H1 (cell line): ENCODE measurements at regions not wholly inside any gene's neighbourhood (a gene's known extent, or its start where the extent isn't known, plus 50 kb on each side); places are given as distances from the start of the nearest gene placed in this dataset.

Experiments
- ASH2L ChIP-seq: fragments of 200-600, 300-600 bp; sonication (generic); IDR thresholded peaks from one replicate; pipeline ENCODE4 v1.7.1; 2017; ENCODE audit warnings: low read length
- CHD2 ChIP-seq: IDR thresholded peaks from 2 replicates; pipeline ENCODE4 v1.6.1; 2012; ENCODE audit warnings: low read length, improper control_type of control experiment
- RXRA ChIP-seq: IDR thresholded peaks from 2 replicates; pipeline ENCODE4 v1.6.1; 2011; ENCODE audit warnings: low read depth, mild to moderate bottlenecking, low read length, moderate library complexity; ENCODE audit not compliant: insufficient read depth

DNA sequence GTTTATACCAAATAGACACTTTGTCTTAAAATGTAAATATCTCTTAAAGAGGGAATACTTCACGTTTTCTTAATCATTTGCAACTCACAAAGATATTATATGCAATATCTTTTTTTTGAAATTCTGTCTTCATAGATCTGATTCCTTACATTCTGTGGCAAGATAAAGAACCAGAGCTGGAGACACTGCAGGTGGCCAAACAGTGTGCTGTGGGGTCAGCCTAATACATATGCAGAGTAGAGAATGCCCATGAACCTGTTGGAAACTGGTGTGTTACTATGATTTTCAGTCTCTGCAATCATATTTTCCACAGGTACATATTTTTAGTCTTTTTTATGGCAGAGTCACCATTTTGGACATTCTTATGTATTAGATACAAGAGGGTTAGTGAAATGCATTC, 229.6 kb upstream of the CHST9 start (continued):
- no peak for TF ChIP-seq RXRA
- no peak for TF ChIP-seq CHD2
- TF ChIP-seq ASH2L = no peak
